ENCODE measurements at regions not wholly inside any gene's neighbourhood (a gene's known extent, or its start where the extent isn't known, plus 50 kb on each side); places are given as distances from the start of the nearest gene placed in this dataset.
A peak's percentile ranks its signal among the peaks of the same experiment; 100 is the strongest.

- H3K4me3 ChIP-seq (replicated peaks in 1 of 2; ENCODE audit: low read depth in 2 of 2, low read length in 2 of 2): no peak overlapping the region
- no peak for TF ChIP-seq CTCF (IDR thresholded peaks at IDR 0.05; ENCODE audit: low read depth, low read length)
- DNase-seq (ENCODE audit: low read depth in 2 of 2): no peak
Observed at GRCh38 chr15:94004697-94005096, 226.7 kb upstream of the MCTP2 start.

GRCh38 chr15:94002041-94002440 is 229.3 kb upstream of the MCTP2 start:
- no peak for TF ChIP-seq CTCF (IDR thresholded peaks at IDR 0.05; ENCODE audit: low read depth, low read length)
- H3K4me3 ChIP-seq (replicated peaks in 1 of 2; ENCODE audit: low read depth in 2 of 2, low read length in 2 of 2): no peak overlapping the region
- no peak for DNase-seq (ENCODE audit: low read depth in 2 of 2)

- no peak for TF ChIP-seq CTCF (IDR thresholded peaks at IDR 0.05; ENCODE audit: low read depth, low read length)
- H3K4me3 ChIP-seq (replicated peaks in 1 of 2; ENCODE audit: low read depth in 2 of 2, low read length in 2 of 2): no peak overlapping the region
- DNase-seq (ENCODE audit: low read depth in 2 of 2): no peak
Observed at GRCh38 chr15:94001255-94001801, 230.0 kb upstream of the MCTP2 start.

- no peak for DNase-seq (ENCODE audit: low read depth in 2 of 2)
- no peak for TF ChIP-seq CTCF (IDR thresholded peaks at IDR 0.05; ENCODE audit: low read depth, low read length)
- H3K4me3 ChIP-seq (replicated peaks in 1 of 2; ENCODE audit: low read depth in 2 of 2, low read length in 2 of 2): no peak overlapping the region
Observed at GRCh38 chr15:94000606-94001005, 230.8 kb upstream of the MCTP2 start.

GRCh38 chr15:93997071-93997658 is 234.2 kb upstream of the MCTP2 start:
- no peak overlapping the region for H3K4me3 ChIP-seq (replicated peaks in 1 of 2; ENCODE audit: low read depth in 2 of 2, low read length in 2 of 2)
- peak; percentile 71 for TF ChIP-seq CTCF (IDR thresholded peaks at IDR 0.05; ENCODE audit: low read depth, low read length)
- DNase-seq (ENCODE audit: low read depth in 2 of 2): peak; percentile 17 to 37

GRCh38 chr15:93989440-93989998 is 241.8 kb upstream of the MCTP2 start:
- no peak for TF ChIP-seq CTCF (IDR thresholded peaks at IDR 0.05; ENCODE audit: low read depth, low read length)
- H3K4me3 ChIP-seq (replicated peaks in 1 of 2; ENCODE audit: low read depth in 2 of 2, low read length in 2 of 2): no peak overlapping the region
- DNase-seq (ENCODE audit: low read depth in 2 of 2): no peak

Data from cardiac fibroblast (primary cell).